Esophagus muscularis mucosa (tissue), 4 donors: ENCODE measurements at regions not wholly inside any gene's neighbourhood (a gene's known extent, or its start where the extent isn't known, plus 50 kb on each side); places are given as distances from the start of the nearest gene placed in this dataset.

Source experiments
- CTCF ChIP-seq, 3 experiments: fragments of 200-600 bp in 2 of 3; fragments of 450-650 bp in 1 of 3; sonication (generic) in 2 of 3; IDR thresholded peaks; one replicate each; pipeline ENCODE4 v1.5.1; 2017 to 2019; ENCODE audit warnings: antibody characterized with exemption in 3 of 3, mild to moderate bottlenecking in 2 of 3, moderate library complexity in 1 of 3
- EP300 ChIP-seq: sonication (generic); formaldehyde crosslinking; IDR thresholded peaks from one replicate; pipeline ENCODE4 v1.6.1; 2017; ENCODE audit warnings: antibody characterized with exemption
- POLR2A ChIP-seq: fragments of 450-650 bp; IDR thresholded peaks from one replicate; pipeline ENCODE4 v1.6.1; 2017; ENCODE audit warnings: antibody characterized with exemption, moderate library complexity, mild to moderate bottlenecking, low read depth
- POLR2AphosphoS5 ChIP-seq, 2 donors: sonication (generic); formaldehyde crosslinking; IDR thresholded peaks; one replicate each; pipeline ENCODE4 v1.6.1; 2017; ENCODE audit warnings: antibody characterized with exemption in 2 of 2

- TF ChIP-seq POLR2A: no peak
- TF ChIP-seq CTCF (IDR thresholded peaks at IDR 0.05): no peak
- TF ChIP-seq POLR2AphosphoS5 (IDR thresholded peaks at IDR 0.05): no peak
- TF ChIP-seq EP300: no peak
These were observed 283.5 kb upstream of the TANK start for GRCh38 chr2:160876765-160877164.
